Uterus (tissue), 2 donors: ENCODE measurements at regions not wholly inside any gene's neighbourhood (a gene's known extent, or its start where the extent isn't known, plus 50 kb on each side); places are given as distances from the start of the nearest gene placed in this dataset.

Source experiments
- CTCF ChIP-seq, 4 experiments: fragments of 200-600 bp in 2 of 4; fragments of 450-650 bp in 2 of 4; sonication (generic) in 2 of 4; IDR thresholded peaks; one replicate each; pipeline ENCODE4 v1.5.1; 2016 to 2019; ENCODE audit warnings: antibody characterized with exemption in 4 of 4, mild to moderate bottlenecking in 2 of 4, moderate library complexity in 1 of 4
- POLR2A ChIP-seq, 2 donors: fragments of 450-650 bp; IDR thresholded peaks; one replicate each; pipeline ENCODE4 v1.6.1; 2016; ENCODE audit warnings: antibody characterized with exemption in 2 of 2, mild to moderate bottlenecking in 1 of 2, moderate library complexity in 1 of 2

- TF ChIP-seq POLR2A (IDR thresholded peaks at IDR 0.05) = no peak
- no peak for TF ChIP-seq CTCF (IDR thresholded peaks at IDR 0.05)
Observed at GRCh38 chr16:86087011-86087895, 188.3 kb downstream of the IRF8 start.
